ENCODE measurements at regions not wholly inside any gene's neighbourhood (a gene's known extent, or its start where the extent isn't known, plus 50 kb on each side); places are given as distances from the start of the nearest gene placed in this dataset.

GRCh38 chr20:2203436-2203835, 92.4 kb upstream of the TGM3 start:
- no peak for DNase-seq
- H3K4me1 ChIP-seq = peaks cover 0 to 3% (median 0%) of the 10 kb centered on the region in 3 donors
- H3K36me3 ChIP-seq = no peaks in the 10 kb centered on the region
- no peaks in the 10 kb centered on the region for H3K27me3 ChIP-seq
- WGBS, 2 donors = 82% methylated on average over 1 of the region's 1 CpG
- no peak overlapping the region for H3K4me3 ChIP-seq
- no peak for ATAC-seq
- FAIRE-seq = no peak
- intact Hi-C loops (cut with DNase I) = loop anchor here in 1 of 3 donors (10.0 kb wide), 1 partner anchor 251 kb away; no protein-coding TSS in a partner anchor
- no peaks in the 10 kb centered on the region for H3K9me3 ChIP-seq
- H3K27ac ChIP-seq = no peak overlapping the region
- TF ChIP-seq CTCF (IDR thresholded peaks at IDR 0.05) = no peak

- Histone ChIP-seq H3K27me3 (no peaks in the 10 kb centered on the region), H3K4me1 (peaks cover 0 to 3% (median 0%) of the 10 kb centered on the region in 3 donors), H3K9me3 (no peaks in the 10 kb centered on the region), H3K27ac (no peak overlapping the region), H3K4me3 (no peak overlapping the region), H3K36me3 (no peaks in the 10 kb centered on the region)
- intact Hi-C loops (cut with DNase I) = loop anchor here in 1 of 3 donors (10.0 kb wide), 1 partner anchor 251 kb away; no protein-coding TSS in a partner anchor
- WGBS, 2 donors = 72 to 85% methylated on average over 3 of the region's 3 CpGs
- ATAC-seq (no peak), DNase-seq (no peak), FAIRE-seq (no peak)
- TF ChIP-seq CTCF (IDR thresholded peaks at IDR 0.05) = no peak
Observed at GRCh38 chr20:2204021-2204420, 91.8 kb upstream of the TGM3 start.

GRCh38 chr20:2206957-2207769, 88.6 kb upstream of the TGM3 start:
- peak; percentile 56 to 79 (median 74) for TF ChIP-seq CTCF (IDR thresholded peaks at IDR 0.05)
- WGBS, 2 donors = 1% methylated on average over 48 to 82 of the region's 82 CpGs
- DNase-seq (peak; percentile 67 to 93 (median 80)), ATAC-seq (peak; percentile 96 to 98 (median 98)), FAIRE-seq (no peak)
- Histone ChIP-seq H3K27ac (no peak overlapping the region), H3K4me3 (peak overlapping the region; percentile 35 to 78 (median 66)), H3K4me1 (peaks cover 0 to 3% (median 0%) of the 10 kb centered on the region in 3 donors), H3K9me3 (no peaks in the 10 kb centered on the region), H3K36me3 (no peaks in the 10 kb centered on the region), H3K27me3 (no peaks in the 10 kb centered on the region)
- intact Hi-C loops (cut with DNase I) = loop anchor here in 2 of 3 donors (5.0 to 10.0 kb wide), 2 partner anchors 245 to 248 kb away; no protein-coding TSS in a partner anchor

GRCh38 chr20:2207770-2208097, 88.1 kb upstream of the TGM3 start:
- H3K27me3 ChIP-seq = no peaks in the 10 kb centered on the region
- FAIRE-seq = no peak
- peak in 1 of 4 donors; percentile 3 for TF ChIP-seq CTCF (IDR thresholded peaks at IDR 0.05)
- H3K4me1 ChIP-seq = peaks cover 0 to 3% (median 0%) of the 10 kb centered on the region in 3 donors
- no peaks in the 10 kb centered on the region for H3K9me3 ChIP-seq
- 6 to 7% methylated on average over 17 of the region's 17 CpGs for WGBS, 2 donors
- intact Hi-C loops (cut with DNase I) = loop anchor here in 2 of 3 donors (5.0 to 10.0 kb wide), 2 partner anchors 245 to 247 kb away; no protein-coding TSS in a partner anchor
- ATAC-seq = peak in 1 of 4 donors; percentile 45
- DNase-seq = no peak
- no peak overlapping the region for H3K27ac ChIP-seq
- no peaks in the 10 kb centered on the region for H3K36me3 ChIP-seq
- H3K4me3 ChIP-seq = peak overlapping the region; percentile 35 to 78 (median 66)

- Histone ChIP-seq H3K9me3 (no peaks in the 10 kb centered on the region), H3K27me3 (no peaks in the 10 kb centered on the region), H3K4me1 (peaks cover 0 to 3% (median 0%) of the 10 kb centered on the region in 3 donors), H3K4me3 (no peak overlapping the region), H3K36me3 (no peaks in the 10 kb centered on the region), H3K27ac (no peak overlapping the region)
- WGBS, 2 donors = 60 to 78% methylated on average over 3 of the region's 3 CpGs
- DNase-seq = no peak
- FAIRE-seq = no peak
- ATAC-seq = no peak
- TF ChIP-seq CTCF (IDR thresholded peaks at IDR 0.05) = no peak
- intact Hi-C loops (cut with DNase I) = loop anchor here in 2 of 3 donors (5.0 to 10.0 kb wide), 2 partner anchors 243 to 246 kb away; no protein-coding TSS in a partner anchor
Observed at GRCh38 chr20:2208897-2209296, 86.9 kb upstream of the TGM3 start.

Data from pancreas (tissue), 10 donors.